ENCODE measurements at regions not wholly inside any gene's neighbourhood (a gene's known extent, or its start where the extent isn't known, plus 50 kb on each side); places are given as distances from the start of the nearest gene placed in this dataset.
"Not testable (repeated sequence)": the region's sequence is repeated elsewhere in the genome, so short reads cannot be mapped to it uniquely, and the experiment has no call there.

DNA sequence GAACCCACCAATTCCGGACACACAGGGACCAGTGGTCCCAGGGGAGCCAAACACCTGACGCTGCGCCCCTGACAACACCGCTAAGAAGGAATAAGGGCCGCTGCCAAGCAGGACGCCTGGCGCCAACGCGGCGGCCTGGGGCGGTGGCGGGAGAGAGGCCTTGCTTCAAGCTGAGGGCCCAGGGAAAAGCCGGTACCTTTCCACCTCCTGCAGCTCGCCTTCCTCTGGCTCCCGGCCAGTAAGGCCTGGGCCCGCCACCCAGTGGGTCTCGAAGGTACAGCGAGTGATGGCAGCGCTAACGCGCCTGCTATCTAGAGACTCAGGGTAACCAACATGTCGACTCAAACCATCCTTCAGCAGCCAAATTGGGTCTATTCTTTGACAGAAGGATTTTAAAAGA lies 1074.1 kb downstream of the SI start:
- Histone ChIP-seq H3K9me3 (ENCODE audit: control insufficient read depth, insufficient read depth, low read depth, low read length) (no peaks in the 10 kb centered on the region), H3K27me3 (ENCODE audit: control insufficient read depth, insufficient read depth, low read length) (no peaks in the 10 kb centered on the region), H3K9ac (ENCODE audit: insufficient read depth, low read length) (no peak overlapping the region), H3K4me1 (ENCODE audit: control insufficient read depth, extremely low read depth, insufficient read depth, low read length) (no peaks in the 10 kb centered on the region), H3K36me3 (ENCODE audit: control insufficient read depth, insufficient read depth, low read length) (no peaks in the 10 kb centered on the region), H2AFZ (ENCODE audit: low read length) (no peak overlapping the region), H3K4me3 (replicated peaks in 1 of 4; ENCODE audit: control extremely low read depth in 1 of 4, insufficient read depth in 1 of 4, low read depth in 3 of 4, low read length in 4 of 4) (no peak overlapping the region), H3K4me2 (ENCODE audit: extremely low read depth, insufficient read depth, low read length) (no peak overlapping the region), H4K20me1 (ENCODE audit: control insufficient read depth, extremely low read depth, insufficient read depth, low read length) (no peaks in the 10 kb centered on the region), H3K79me2 (ENCODE audit: control insufficient read depth, insufficient read depth, low read length) (no peaks in the 10 kb centered on the region), H3K27ac (ENCODE audit: insufficient read depth, low read length) (no peak overlapping the region)
- TF ChIP-seq, protein P1, sequence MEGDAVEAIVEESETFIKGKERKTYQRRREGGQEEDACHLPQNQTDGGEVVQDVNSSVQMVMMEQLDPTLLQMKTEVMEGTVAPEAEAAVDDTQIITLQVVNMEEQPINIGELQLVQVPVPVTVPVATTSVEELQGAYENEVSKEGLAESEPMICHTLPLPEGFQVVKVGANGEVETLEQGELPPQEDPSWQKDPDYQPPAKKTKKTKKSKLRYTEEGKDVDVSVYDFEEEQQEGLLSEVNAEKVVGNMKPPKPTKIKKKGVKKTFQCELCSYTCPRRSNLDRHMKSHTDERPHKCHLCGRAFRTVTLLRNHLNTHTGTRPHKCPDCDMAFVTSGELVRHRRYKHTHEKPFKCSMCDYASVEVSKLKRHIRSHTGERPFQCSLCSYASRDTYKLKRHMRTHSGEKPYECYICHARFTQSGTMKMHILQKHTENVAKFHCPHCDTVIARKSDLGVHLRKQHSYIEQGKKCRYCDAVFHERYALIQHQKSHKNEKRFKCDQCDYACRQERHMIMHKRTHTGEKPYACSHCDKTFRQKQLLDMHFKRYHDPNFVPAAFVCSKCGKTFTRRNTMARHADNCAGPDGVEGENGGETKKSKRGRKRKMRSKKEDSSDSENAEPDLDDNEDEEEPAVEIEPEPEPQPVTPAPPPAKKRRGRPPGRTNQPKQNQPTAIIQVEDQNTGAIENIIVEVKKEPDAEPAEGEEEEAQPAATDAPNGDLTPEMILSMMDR (conservative IDR thresholded peaks at IDR 0.05 in 1 of 2, IDR thresholded peaks at IDR 0.05 in 1 of 2; ENCODE audit: low read depth in 1 of 2, low read length in 2 of 2) = no peak
- no peak for TF ChIP-seq EZH2 (IDR thresholded peaks at IDR 0.05; ENCODE audit: low read length, missing control alignments)
- DNase-seq (ENCODE audit: low read depth in 2 of 2) = no peak

GRCh38 chr3:164003016-164003415 lies 1075.3 kb downstream of the SI start:
- H3K4me2 ChIP-seq (ENCODE audit: extremely low read depth, insufficient read depth, low read length); H3K36me3 ChIP-seq (ENCODE audit: control insufficient read depth, insufficient read depth, low read length); H3K4me1 ChIP-seq (ENCODE audit: control insufficient read depth, extremely low read depth, insufficient read depth, low read length); H3K27ac ChIP-seq (ENCODE audit: insufficient read depth, low read length); H2AFZ ChIP-seq (ENCODE audit: low read length); DNase-seq (ENCODE audit: low read depth in 2 of 2); H3K4me3 ChIP-seq (replicated peaks in 1 of 4; ENCODE audit: control extremely low read depth in 1 of 4, insufficient read depth in 1 of 4, low read depth in 3 of 4, low read length in 4 of 4); H3K9ac ChIP-seq (ENCODE audit: insufficient read depth, low read length); H4K20me1 ChIP-seq (ENCODE audit: control insufficient read depth, extremely low read depth, insufficient read depth, low read length); H3K27me3 ChIP-seq (ENCODE audit: control insufficient read depth, insufficient read depth, low read length); H3K9me3 ChIP-seq (ENCODE audit: control insufficient read depth, insufficient read depth, low read depth, low read length); H3K79me2 ChIP-seq (ENCODE audit: control insufficient read depth, insufficient read depth, low read length): not testable (repeated sequence)

- Histone ChIP-seq H3K27ac (ENCODE audit: insufficient read depth, low read length) (no peak overlapping the region), H3K4me3 (replicated peaks in 1 of 4; ENCODE audit: control extremely low read depth in 1 of 4, insufficient read depth in 1 of 4, low read depth in 3 of 4, low read length in 4 of 4) (no peak overlapping the region), H3K79me2 (ENCODE audit: control insufficient read depth, insufficient read depth, low read length) (no peaks in the 10 kb centered on the region), H3K27me3 (ENCODE audit: control insufficient read depth, insufficient read depth, low read length) (no peaks in the 10 kb centered on the region), H4K20me1 (ENCODE audit: control insufficient read depth, extremely low read depth, insufficient read depth, low read length) (no peaks in the 10 kb centered on the region), H3K4me2 (ENCODE audit: extremely low read depth, insufficient read depth, low read length) (no peak overlapping the region), H3K4me1 (ENCODE audit: control insufficient read depth, extremely low read depth, insufficient read depth, low read length) (no peaks in the 10 kb centered on the region), H3K9me3 (ENCODE audit: control insufficient read depth, insufficient read depth, low read depth, low read length) (no peaks in the 10 kb centered on the region), H2AFZ (ENCODE audit: low read length) (no peak overlapping the region), H3K9ac (ENCODE audit: insufficient read depth, low read length) (no peak overlapping the region), H3K36me3 (ENCODE audit: control insufficient read depth, insufficient read depth, low read length) (no peaks in the 10 kb centered on the region)
- no peak for TF ChIP-seq EZH2 (IDR thresholded peaks at IDR 0.05; ENCODE audit: low read length, missing control alignments)
- TF ChIP-seq, protein P1 (conservative IDR thresholded peaks at IDR 0.05 in 1 of 2, IDR thresholded peaks at IDR 0.05 in 1 of 2; ENCODE audit: low read depth in 1 of 2, low read length in 2 of 2) = no peak
- no peak for DNase-seq (ENCODE audit: low read depth in 2 of 2)
Observed at GRCh38 chr3:163983940-163984339, 1094.4 kb downstream of the SI start.

DNA sequence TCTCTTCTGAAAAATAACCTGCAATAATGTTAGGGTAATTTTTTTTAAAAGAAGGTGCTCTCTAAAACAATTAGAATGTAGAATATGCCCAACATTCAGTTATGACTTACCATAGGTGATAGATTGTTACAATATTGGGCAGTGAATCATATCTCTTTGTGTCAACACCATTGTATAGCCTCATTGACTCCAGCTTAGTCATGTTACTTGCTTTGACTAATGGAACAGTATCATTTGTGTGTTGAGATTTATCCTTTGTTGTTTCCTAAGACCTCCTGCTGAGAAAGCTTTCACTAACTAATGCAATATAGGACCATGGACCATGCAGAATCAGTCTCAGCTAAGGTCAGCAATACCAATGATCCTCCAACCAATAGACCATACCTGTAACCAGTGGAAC lies 1106.4 kb downstream of the SI start:
- Histone ChIP-seq H3K4me3 (replicated peaks in 1 of 4; ENCODE audit: control extremely low read depth in 1 of 4, insufficient read depth in 1 of 4, low read depth in 3 of 4, low read length in 4 of 4) (no peak overlapping the region), H3K4me1 (ENCODE audit: control insufficient read depth, extremely low read depth, insufficient read depth, low read length) (no peaks in the 10 kb centered on the region), H3K27ac (ENCODE audit: insufficient read depth, low read length) (no peak overlapping the region), H4K20me1 (ENCODE audit: control insufficient read depth, extremely low read depth, insufficient read depth, low read length) (no peaks in the 10 kb centered on the region), H3K9me3 (ENCODE audit: control insufficient read depth, insufficient read depth, low read depth, low read length) (no peaks in the 10 kb centered on the region), H3K79me2 (ENCODE audit: control insufficient read depth, insufficient read depth, low read length) (no peaks in the 10 kb centered on the region), H3K27me3 (ENCODE audit: control insufficient read depth, insufficient read depth, low read length) (no peaks in the 10 kb centered on the region), H2AFZ (ENCODE audit: low read length) (no peak overlapping the region), H3K4me2 (ENCODE audit: extremely low read depth, insufficient read depth, low read length) (no peak overlapping the region), H3K36me3 (ENCODE audit: control insufficient read depth, insufficient read depth, low read length) (no peaks in the 10 kb centered on the region), H3K9ac (ENCODE audit: insufficient read depth, low read length) (no peak overlapping the region)
- no peak for DNase-seq (ENCODE audit: low read depth in 2 of 2)
- TF ChIP-seq, protein P1 (conservative IDR thresholded peaks at IDR 0.05 in 1 of 2, IDR thresholded peaks at IDR 0.05 in 1 of 2; ENCODE audit: low read depth in 1 of 2, low read length in 2 of 2) = no peak
- TF ChIP-seq EZH2 (IDR thresholded peaks at IDR 0.05; ENCODE audit: low read length, missing control alignments) = no peak
